Loucy (cell line): ENCODE measurements at regions not wholly inside any gene's neighbourhood (a gene's known extent, or its start where the extent isn't known, plus 50 kb on each side); places are given as distances from the start of the nearest gene placed in this dataset.

Experiments
- H2AFZ ChIP-seq: fragments of 200-600 bp; sonication (generic); 2 replicates; pipeline ENCODE4 v1.6.0; 2016; ENCODE audit warnings: antibody characterized with exemption, mild to moderate bottlenecking, low read length, moderate library complexity
- H3F3A ChIP-seq: fragments of 200-600 bp; 2 replicates; pipeline ENCODE4 v1.6.0; 2016; ENCODE audit warnings: antibody characterized with exemption, low read depth, mild to moderate bottlenecking
- H3K27me3 ChIP-seq: fragments of 200-600 bp; sonication (generic); 2 replicates; pipeline ENCODE4 v1.6.1; 2014; ENCODE audit warnings: low read length, mild to moderate bottlenecking; ENCODE audit not compliant: insufficient read depth, poor library complexity, severe bottlenecking
- H3K36me3 ChIP-seq: fragments of 200-600 bp; sonication (generic); 2 replicates; pipeline ENCODE4 v1.6.1; 2016; ENCODE audit warnings: low read length; ENCODE audit not compliant: insufficient read depth
- H3K4me1 ChIP-seq: fragments of 200-600 bp; sonication (generic); 2 replicates; pipeline ENCODE4 v1.5.1; 2014; ENCODE audit warnings: low read length, mild to moderate bottlenecking; ENCODE audit not compliant: insufficient read depth, poor library complexity, severe bottlenecking
- H3K4me2 ChIP-seq: fragments of 200-600 bp; sonication (generic); 2 replicates; pipeline ENCODE4 v1.6.0; 2014; ENCODE audit warnings: antibody characterized with exemption, low read length, low read depth, mild to moderate bottlenecking; ENCODE audit not compliant: poor library complexity, severe bottlenecking
- H3K4me3 ChIP-seq: fragments of 200-600 bp; sonication (generic); 2 replicates; pipeline ENCODE4 v1.5.1; 2014; ENCODE audit warnings: low read length, mild to moderate bottlenecking, mixed read lengths; ENCODE audit not compliant: poor library complexity, severe bottlenecking
- H3K79me2 ChIP-seq: fragments of 200-600 bp; sonication (generic); 2 replicates; pipeline ENCODE4 v1.6.1; 2014; ENCODE audit warnings: low read length; ENCODE audit not compliant: insufficient read depth
- H3K9ac ChIP-seq: fragments of 200-600 bp; sonication (generic); 2 replicates; pipeline ENCODE4 v1.6.0; 2014; ENCODE audit warnings: mild to moderate bottlenecking, low read depth, low read length, moderate library complexity; ENCODE audit not compliant: poor library complexity, severe bottlenecking
- H3K9me2 ChIP-seq: fragments of 200-600 bp; sonication (generic); replicated peaks from 2 replicates; pipeline ENCODE4 v1.6.1; 2016; ENCODE audit warnings: low read depth, low read length, mixed read lengths
- H3K9me3 ChIP-seq: fragments of 200-600 bp; sonication (generic); 2 replicates; pipeline ENCODE4 v1.6.1; 2014; ENCODE audit warnings: mild to moderate bottlenecking, antibody characterized with exemption, low read length, low read depth; ENCODE audit not compliant: insufficient read depth
- H4K20me1 ChIP-seq: fragments of 200-600 bp; sonication (generic); 2 replicates; pipeline ENCODE4 v1.6.0; 2014; ENCODE audit warnings: antibody characterized with exemption, low read length, mild to moderate bottlenecking; ENCODE audit not compliant: insufficient read depth, poor library complexity, severe bottlenecking
- EZH2phosphoT487 ChIP-seq: fragments of 200-600 bp; IDR thresholded peaks from 2 replicates; pipeline ENCODE4 v1.6.1; 2018; ENCODE audit warnings: antibody characterized with exemption, mild to moderate bottlenecking, moderate library complexity, borderline replicate concordance
- TF ChIP-seq, protein P1 (sequence below): fragments of 200-600 bp; sonication (generic); conservative IDR thresholded peaks from 2 replicates; pipeline ENCODE4 v1.5.1; 2014; ENCODE audit warnings: mild to moderate bottlenecking, antibody characterized with exemption, low read length

DNA sequence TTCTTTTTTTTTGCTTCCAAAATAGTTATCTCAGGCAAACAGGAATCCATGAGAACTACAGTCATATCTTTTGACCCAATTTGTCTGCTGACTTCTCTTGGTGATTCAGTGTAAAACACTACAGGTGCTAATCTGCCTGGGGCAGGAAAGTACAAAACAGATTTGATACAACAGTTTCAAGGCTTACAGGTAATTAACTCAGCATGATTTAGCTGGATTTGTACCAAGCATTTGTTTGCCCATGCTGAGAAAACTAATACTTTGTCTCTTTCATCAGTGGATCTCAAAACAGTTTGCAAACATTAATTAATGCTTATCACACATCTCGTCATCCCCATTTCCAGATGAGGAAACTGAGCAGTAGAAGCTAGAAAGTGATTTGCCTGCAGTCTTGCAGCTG is 312.5 kb upstream of the SEMA6A start:
- H2AFZ ChIP-seq, result no peak overlapping the region
- no peak overlapping the region for H3K4me2 ChIP-seq
- no peaks in the 10 kb centered on the region for H3K9me2 ChIP-seq
- no peaks in the 10 kb centered on the region for H3F3A ChIP-seq
- H3K9ac ChIP-seq, result no peak overlapping the region
- no peaks in the 10 kb centered on the region for H3K4me1 ChIP-seq
- no peak for TF ChIP-seq EZH2phosphoT487
- TF ChIP-seq, protein P1, sequence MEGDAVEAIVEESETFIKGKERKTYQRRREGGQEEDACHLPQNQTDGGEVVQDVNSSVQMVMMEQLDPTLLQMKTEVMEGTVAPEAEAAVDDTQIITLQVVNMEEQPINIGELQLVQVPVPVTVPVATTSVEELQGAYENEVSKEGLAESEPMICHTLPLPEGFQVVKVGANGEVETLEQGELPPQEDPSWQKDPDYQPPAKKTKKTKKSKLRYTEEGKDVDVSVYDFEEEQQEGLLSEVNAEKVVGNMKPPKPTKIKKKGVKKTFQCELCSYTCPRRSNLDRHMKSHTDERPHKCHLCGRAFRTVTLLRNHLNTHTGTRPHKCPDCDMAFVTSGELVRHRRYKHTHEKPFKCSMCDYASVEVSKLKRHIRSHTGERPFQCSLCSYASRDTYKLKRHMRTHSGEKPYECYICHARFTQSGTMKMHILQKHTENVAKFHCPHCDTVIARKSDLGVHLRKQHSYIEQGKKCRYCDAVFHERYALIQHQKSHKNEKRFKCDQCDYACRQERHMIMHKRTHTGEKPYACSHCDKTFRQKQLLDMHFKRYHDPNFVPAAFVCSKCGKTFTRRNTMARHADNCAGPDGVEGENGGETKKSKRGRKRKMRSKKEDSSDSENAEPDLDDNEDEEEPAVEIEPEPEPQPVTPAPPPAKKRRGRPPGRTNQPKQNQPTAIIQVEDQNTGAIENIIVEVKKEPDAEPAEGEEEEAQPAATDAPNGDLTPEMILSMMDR, result no peak
- no peaks in the 10 kb centered on the region for H3K9me3 ChIP-seq
- H3K4me3 ChIP-seq, result no peak overlapping the region
- no peaks in the 10 kb centered on the region for H3K79me2 ChIP-seq
- H3K36me3 ChIP-seq, result no peaks in the 10 kb centered on the region
- no peaks in the 10 kb centered on the region for H3K27me3 ChIP-seq
- no peaks in the 10 kb centered on the region for H4K20me1 ChIP-seq

DNA sequence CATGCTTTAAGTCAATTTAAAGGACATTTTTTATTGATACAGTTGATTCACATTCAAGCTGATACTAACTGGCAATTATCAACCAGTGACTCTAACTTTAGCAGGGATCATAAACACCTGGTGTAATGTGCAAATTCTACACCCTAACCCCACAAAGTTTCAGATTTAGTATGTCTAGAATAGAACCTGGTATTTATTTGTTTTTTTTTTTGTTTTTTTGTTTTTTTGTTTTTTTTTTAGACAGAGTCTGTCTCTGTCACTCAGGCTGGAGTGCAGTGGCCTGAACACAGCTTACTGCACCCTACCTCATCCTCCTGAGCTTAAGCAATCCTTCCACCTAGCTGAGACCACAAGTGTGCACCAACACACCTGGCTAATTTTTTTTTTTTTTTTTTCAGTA is 311.2 kb upstream of the SEMA6A start:
- Histone ChIP-seq H3F3A (no peaks in the 10 kb centered on the region), H3K27me3 (no peaks in the 10 kb centered on the region), H2AFZ (no peak overlapping the region), H3K36me3 (no peaks in the 10 kb centered on the region), H3K4me1 (no peaks in the 10 kb centered on the region), H4K20me1 (no peaks in the 10 kb centered on the region), H3K4me3 (no peak overlapping the region), H3K9ac (no peak overlapping the region), H3K9me3 (no peaks in the 10 kb centered on the region), H3K9me2 (no peaks in the 10 kb centered on the region), H3K79me2 (no peaks in the 10 kb centered on the region), H3K4me2 (no peak overlapping the region)
- TF ChIP-seq, protein P1, result no peak
- no peak for TF ChIP-seq EZH2phosphoT487

DNA sequence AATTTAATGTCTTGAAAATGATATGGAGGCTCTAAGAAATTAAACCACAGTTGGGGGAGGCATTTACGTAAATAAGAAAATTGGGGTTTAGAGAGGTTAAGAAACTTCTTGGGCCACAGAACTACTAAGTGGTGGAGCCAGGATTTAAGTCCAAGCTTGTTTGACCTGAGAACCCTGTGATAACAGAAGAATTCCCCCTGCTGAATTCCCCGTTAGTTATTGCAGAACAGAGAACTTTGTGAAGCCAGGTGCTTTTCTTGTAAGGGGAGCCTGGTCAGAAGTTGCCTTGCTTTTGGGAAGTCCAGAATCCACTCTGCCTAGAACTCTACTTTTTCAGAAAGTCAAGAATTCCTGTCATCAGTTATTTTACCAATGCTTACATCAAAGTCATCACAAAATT is 309.3 kb upstream of the SEMA6A start:
- H3K9me2 ChIP-seq, result no peaks in the 10 kb centered on the region

More for the DNA sequence above, 309.3 kb upstream of the SEMA6A start:
- no peaks in the 10 kb centered on the region for H3K79me2 ChIP-seq
- H2AFZ ChIP-seq, result no peak overlapping the region
- no peaks in the 10 kb centered on the region for H3F3A ChIP-seq
- TF ChIP-seq, protein P1, result no peak
- TF ChIP-seq EZH2phosphoT487, result no peak
- H3K9ac ChIP-seq, result no peak overlapping the region
- no peaks in the 10 kb centered on the region for H3K4me1 ChIP-seq
- no peaks in the 10 kb centered on the region for H3K36me3 ChIP-seq
- H3K4me3 ChIP-seq, result no peak overlapping the region
- H4K20me1 ChIP-seq, result no peaks in the 10 kb centered on the region
- no peaks in the 10 kb centered on the region for H3K9me3 ChIP-seq
- no peak overlapping the region for H3K4me2 ChIP-seq
- no peaks in the 10 kb centered on the region for H3K27me3 ChIP-seq
